Small intestine (tissue), 7 donors: ENCODE measurements at regions not wholly inside any gene's neighbourhood (a gene's known extent, or its start where the extent isn't known, plus 50 kb on each side); places are given as distances from the start of the nearest gene placed in this dataset.
"Not testable (repeated sequence)": the region's sequence is repeated elsewhere in the genome, so short reads cannot be mapped to it uniquely, and the experiment has no call there.

ENCODE experiments used
- DNase-seq, 2 donors: peaks; one replicate each; pipeline versions ENCODE4 v3.0.0 to v3.0.0-alpha.2; 2013
- FAIRE-seq: peaks from 2 replicates; lab custom pipeline; 2012; peaks lifted over from hg19 to GRCh38; lab: Jason Lieb, UNC
- H3K27ac ChIP-seq, 3 donors: one replicate each; pipeline ENCODE4 v1.5.1; 2013; ENCODE audit warnings: low read length in 2 of 3, mild to moderate bottlenecking in 2 of 3, control low read depth in 1 of 3, inconsistent platforms in 1 of 3, low read depth in 1 of 3, moderate library complexity in 1 of 3
- H3K27me3 ChIP-seq, 3 donors: one replicate each; pipeline ENCODE4 v1.6.1; 2013; ENCODE audit warnings: low read length in 3 of 3, inconsistent platforms in 1 of 3; ENCODE audit not compliant: control insufficient read depth in 3 of 3, insufficient read depth in 3 of 3
- H3K36me3 ChIP-seq, 3 donors: one replicate each; pipeline ENCODE4 v1.6.1; 2013; ENCODE audit warnings: low read length in 3 of 3, inconsistent platforms in 1 of 3, low read depth in 1 of 3, mild to moderate bottlenecking in 1 of 3, moderate library complexity in 1 of 3; ENCODE audit not compliant: control insufficient read depth in 3 of 3, insufficient read depth in 2 of 3
- H3K4me1 ChIP-seq, 3 donors: one replicate each; pipeline ENCODE4 v1.6.1; 2013; ENCODE audit warnings: low read length in 2 of 3, inconsistent platforms in 1 of 3, low read depth in 1 of 3, mild to moderate bottlenecking in 1 of 3, moderate library complexity in 1 of 3; ENCODE audit not compliant: control insufficient read depth in 3 of 3, insufficient read depth in 2 of 3
- H3K4me3 ChIP-seq, 3 donors: one replicate each; pipeline ENCODE4 v1.5.1; 2013; ENCODE audit warnings: low read length in 3 of 3, control low read depth in 1 of 3, inconsistent platforms in 1 of 3, low read depth in 1 of 3, mild to moderate bottlenecking in 1 of 3, moderate library complexity in 1 of 3
- H3K9me3 ChIP-seq, 2 donors: one replicate each; pipeline ENCODE4 v1.6.1; 2013; ENCODE audit warnings: low read depth in 1 of 2, low read length in 1 of 2; ENCODE audit not compliant: control insufficient read depth in 2 of 2, insufficient read depth in 1 of 2
- WGBS, 3 donors: extraction: QIAGEN DNeasy Blood & Tissue Kit; methylation state at CpG; one replicate each; pipeline ENCODE4 v1.1.7; 2013; 5-methylcytosine and 5-hydroxymethylcytosine counted together
- donor health status: healthy with polysubstance abuse.
- donor health status: control.
- donor health status: control.
- donor health status: Bipolar disorder and iron deficiency.
- donor health status: healthy.

GRCh38 chr16:29237971-29238370, 168.5 kb downstream of the NPIPB11 start:
- FAIRE-seq = no peak
- no peaks in the 10 kb centered on the region for H3K4me1 ChIP-seq
- 71 to 76% (median 74%) methylated on average over 7 of the region's 7 CpGs for WGBS, 3 donors

GRCh38 chr16:29237495-29237894, 169.0 kb downstream of the NPIPB11 start:
- not testable (repeated sequence) for H3K36me3 ChIP-seq, H3K27me3 ChIP-seq, H3K27ac ChIP-seq, H3K4me1 ChIP-seq, H3K4me3 ChIP-seq, H3K9me3 ChIP-seq, DNase-seq, FAIRE-seq
- WGBS, 3 donors = 95 to 96% (median 95%) methylated on average over 13 to 15 of the region's 15 CpGs

More at GRCh38 chr16:29237971-29238370, 168.5 kb downstream of the NPIPB11 start:
- no peak overlapping the region for H3K4me3 ChIP-seq
- H3K9me3 ChIP-seq = no peaks in the 10 kb centered on the region
- no peak for DNase-seq
- no peaks in the 10 kb centered on the region for H3K36me3 ChIP-seq
- H3K27ac ChIP-seq = no peak overlapping the region
- no peaks in the 10 kb centered on the region for H3K27me3 ChIP-seq

DNA sequence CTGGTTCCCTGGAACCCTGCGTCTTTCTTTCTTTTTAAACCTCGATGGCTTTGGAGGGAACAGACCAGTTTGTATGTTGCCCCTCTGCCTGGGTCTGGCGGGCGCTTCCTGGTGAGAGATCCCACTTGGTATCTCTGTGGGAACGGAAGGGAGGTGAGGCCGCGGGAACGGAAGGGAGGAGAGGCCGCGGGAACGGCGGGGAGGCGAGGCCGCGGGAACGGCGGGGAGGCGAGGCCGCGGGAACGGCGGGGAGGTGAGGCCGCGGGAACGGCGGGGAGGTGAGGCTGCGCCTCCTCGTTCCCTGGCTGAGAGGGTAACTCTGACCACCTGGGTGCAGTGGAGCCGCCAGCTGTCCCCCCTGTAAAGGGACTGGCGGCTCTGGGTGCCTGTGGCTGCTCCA, 169.5 kb downstream of the NPIPB11 start:
- not testable (repeated sequence) for H3K4me3 ChIP-seq, FAIRE-seq, DNase-seq, H3K27ac ChIP-seq, H3K27me3 ChIP-seq, H3K9me3 ChIP-seq, H3K36me3 ChIP-seq, H3K4me1 ChIP-seq
- WGBS, 3 donors = 90 to 92% (median 90%) methylated on average over 9 to 30 of the region's 30 CpGs

GRCh38 chr16:29235836-29236370, 170.6 kb downstream of the NPIPB11 start:
- FAIRE-seq, H3K4me1 ChIP-seq, DNase-seq, H3K27ac ChIP-seq, H3K4me3 ChIP-seq, H3K9me3 ChIP-seq, H3K36me3 ChIP-seq, H3K27me3 ChIP-seq: not testable (repeated sequence)
- WGBS, 3 donors = 90 to 94% (median 92%) methylated on average over 15 to 16 of the region's 16 CpGs

GRCh38 chr16:29234536-29235275, 171.8 kb downstream of the NPIPB11 start:
- not testable (repeated sequence) for H3K9me3 ChIP-seq, H3K27ac ChIP-seq, FAIRE-seq, H3K27me3 ChIP-seq, H3K4me3 ChIP-seq, H3K4me1 ChIP-seq, DNase-seq, H3K36me3 ChIP-seq
- 85 to 92% (median 89%) methylated on average over 21 of the region's 21 CpGs for WGBS, 3 donors

- H3K4me3 ChIP-seq, H3K36me3 ChIP-seq, FAIRE-seq, H3K4me1 ChIP-seq, H3K27me3 ChIP-seq, DNase-seq, H3K27ac ChIP-seq, H3K9me3 ChIP-seq: not testable (repeated sequence)
- 87 to 94% (median 89%) methylated on average over 10 to 23 of the region's 23 CpGs for WGBS, 3 donors
Observed at GRCh38 chr16:29233705-29234404, 172.7 kb downstream of the NPIPB11 start.

- Histone ChIP-seq H3K36me3 (no peaks in the 10 kb centered on the region), H3K4me1 (peaks cover 0 to 13% (median 0%) of the 10 kb centered on the region in 3 donors), H3K9me3 (no peaks in the 10 kb centered on the region), H3K27ac (no peak overlapping the region), H3K27me3 (no peaks in the 10 kb centered on the region), H3K4me3 (no peak overlapping the region)
- DNase-seq (no peak), FAIRE-seq (no peak)
- 47 to 81% (median 56%) methylated on average over 29 to 30 of the region's 30 CpGs for WGBS, 3 donors
Observed at GRCh38 chr16:29232811-29233704, 173.5 kb downstream of the NPIPB11 start.

DNA sequence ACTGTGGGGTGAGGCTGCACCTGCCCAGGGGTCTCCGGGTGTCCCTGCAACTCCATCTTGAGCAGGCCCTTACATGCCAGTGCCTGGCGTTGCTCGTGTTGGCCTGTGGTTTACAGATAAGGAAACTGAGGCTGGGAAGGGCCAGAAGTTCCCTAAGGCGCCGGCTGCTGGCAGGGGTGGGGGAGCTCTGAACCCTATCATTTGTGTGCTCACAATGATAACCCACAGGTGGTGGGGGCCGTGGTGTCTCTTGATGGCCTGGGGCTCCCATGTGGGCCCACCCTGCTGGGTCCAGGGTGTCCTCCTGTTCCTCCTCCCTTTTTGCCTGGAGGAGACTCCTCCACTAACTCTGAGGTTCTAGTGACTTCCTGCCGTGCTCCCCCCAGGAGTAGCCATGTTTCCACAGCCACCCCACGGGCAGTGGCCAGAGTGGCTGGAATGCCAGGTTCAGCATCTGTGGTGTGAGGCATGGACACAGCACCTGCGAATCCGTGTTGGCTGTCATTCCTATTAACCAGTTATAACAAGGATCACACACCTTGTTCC, 174.3 kb downstream of the NPIPB11 start:
- not testable (repeated sequence) for H3K4me3 ChIP-seq, H3K36me3 ChIP-seq, H3K27ac ChIP-seq, DNase-seq, FAIRE-seq, H3K27me3 ChIP-seq, H3K9me3 ChIP-seq
- 59 to 88% (median 75%) methylated on average over 10 of the region's 10 CpGs for WGBS, 3 donors
- H3K4me1 ChIP-seq = peaks cover 0 to 13% (median 0%) of the 10 kb centered on the region in 3 donors
